H1 (cell line): ENCODE measurements at regions not wholly inside any gene's neighbourhood (a gene's known extent, or its start where the extent isn't known, plus 50 kb on each side); places are given as distances from the start of the nearest gene placed in this dataset.

Experiments used
- CHD2 ChIP-seq: IDR thresholded peaks from 2 replicates; pipeline ENCODE4 v1.6.1; 2012; ENCODE audit warnings: low read length, improper control_type of control experiment
- FOSL1 ChIP-seq: IDR thresholded peaks from 2 replicates; pipeline ENCODE4 v1.6.1; 2011; ENCODE audit warnings: mild to moderate bottlenecking, low read depth, low read length, moderate library complexity; ENCODE audit not compliant: insufficient read depth
- ZNF274 ChIP-seq: IDR thresholded peaks from 2 replicates; pipeline ENCODE4 v1.7.0; 2012; ENCODE audit warnings: low read length, borderline replicate concordance; ENCODE audit errors: extremely low read depth
- TF ChIP-seq, protein P1 (sequence below): fragments of 300-600 bp; sonication (generic); IDR thresholded peaks from 2 replicates; pipeline ENCODE4 v1.7.1; 2012; ENCODE audit warnings: low read length, moderate library complexity, mild to moderate bottlenecking, inconsistent platforms; ENCODE audit not compliant: insufficient replicate concordance

- TF ChIP-seq, protein P1, sequence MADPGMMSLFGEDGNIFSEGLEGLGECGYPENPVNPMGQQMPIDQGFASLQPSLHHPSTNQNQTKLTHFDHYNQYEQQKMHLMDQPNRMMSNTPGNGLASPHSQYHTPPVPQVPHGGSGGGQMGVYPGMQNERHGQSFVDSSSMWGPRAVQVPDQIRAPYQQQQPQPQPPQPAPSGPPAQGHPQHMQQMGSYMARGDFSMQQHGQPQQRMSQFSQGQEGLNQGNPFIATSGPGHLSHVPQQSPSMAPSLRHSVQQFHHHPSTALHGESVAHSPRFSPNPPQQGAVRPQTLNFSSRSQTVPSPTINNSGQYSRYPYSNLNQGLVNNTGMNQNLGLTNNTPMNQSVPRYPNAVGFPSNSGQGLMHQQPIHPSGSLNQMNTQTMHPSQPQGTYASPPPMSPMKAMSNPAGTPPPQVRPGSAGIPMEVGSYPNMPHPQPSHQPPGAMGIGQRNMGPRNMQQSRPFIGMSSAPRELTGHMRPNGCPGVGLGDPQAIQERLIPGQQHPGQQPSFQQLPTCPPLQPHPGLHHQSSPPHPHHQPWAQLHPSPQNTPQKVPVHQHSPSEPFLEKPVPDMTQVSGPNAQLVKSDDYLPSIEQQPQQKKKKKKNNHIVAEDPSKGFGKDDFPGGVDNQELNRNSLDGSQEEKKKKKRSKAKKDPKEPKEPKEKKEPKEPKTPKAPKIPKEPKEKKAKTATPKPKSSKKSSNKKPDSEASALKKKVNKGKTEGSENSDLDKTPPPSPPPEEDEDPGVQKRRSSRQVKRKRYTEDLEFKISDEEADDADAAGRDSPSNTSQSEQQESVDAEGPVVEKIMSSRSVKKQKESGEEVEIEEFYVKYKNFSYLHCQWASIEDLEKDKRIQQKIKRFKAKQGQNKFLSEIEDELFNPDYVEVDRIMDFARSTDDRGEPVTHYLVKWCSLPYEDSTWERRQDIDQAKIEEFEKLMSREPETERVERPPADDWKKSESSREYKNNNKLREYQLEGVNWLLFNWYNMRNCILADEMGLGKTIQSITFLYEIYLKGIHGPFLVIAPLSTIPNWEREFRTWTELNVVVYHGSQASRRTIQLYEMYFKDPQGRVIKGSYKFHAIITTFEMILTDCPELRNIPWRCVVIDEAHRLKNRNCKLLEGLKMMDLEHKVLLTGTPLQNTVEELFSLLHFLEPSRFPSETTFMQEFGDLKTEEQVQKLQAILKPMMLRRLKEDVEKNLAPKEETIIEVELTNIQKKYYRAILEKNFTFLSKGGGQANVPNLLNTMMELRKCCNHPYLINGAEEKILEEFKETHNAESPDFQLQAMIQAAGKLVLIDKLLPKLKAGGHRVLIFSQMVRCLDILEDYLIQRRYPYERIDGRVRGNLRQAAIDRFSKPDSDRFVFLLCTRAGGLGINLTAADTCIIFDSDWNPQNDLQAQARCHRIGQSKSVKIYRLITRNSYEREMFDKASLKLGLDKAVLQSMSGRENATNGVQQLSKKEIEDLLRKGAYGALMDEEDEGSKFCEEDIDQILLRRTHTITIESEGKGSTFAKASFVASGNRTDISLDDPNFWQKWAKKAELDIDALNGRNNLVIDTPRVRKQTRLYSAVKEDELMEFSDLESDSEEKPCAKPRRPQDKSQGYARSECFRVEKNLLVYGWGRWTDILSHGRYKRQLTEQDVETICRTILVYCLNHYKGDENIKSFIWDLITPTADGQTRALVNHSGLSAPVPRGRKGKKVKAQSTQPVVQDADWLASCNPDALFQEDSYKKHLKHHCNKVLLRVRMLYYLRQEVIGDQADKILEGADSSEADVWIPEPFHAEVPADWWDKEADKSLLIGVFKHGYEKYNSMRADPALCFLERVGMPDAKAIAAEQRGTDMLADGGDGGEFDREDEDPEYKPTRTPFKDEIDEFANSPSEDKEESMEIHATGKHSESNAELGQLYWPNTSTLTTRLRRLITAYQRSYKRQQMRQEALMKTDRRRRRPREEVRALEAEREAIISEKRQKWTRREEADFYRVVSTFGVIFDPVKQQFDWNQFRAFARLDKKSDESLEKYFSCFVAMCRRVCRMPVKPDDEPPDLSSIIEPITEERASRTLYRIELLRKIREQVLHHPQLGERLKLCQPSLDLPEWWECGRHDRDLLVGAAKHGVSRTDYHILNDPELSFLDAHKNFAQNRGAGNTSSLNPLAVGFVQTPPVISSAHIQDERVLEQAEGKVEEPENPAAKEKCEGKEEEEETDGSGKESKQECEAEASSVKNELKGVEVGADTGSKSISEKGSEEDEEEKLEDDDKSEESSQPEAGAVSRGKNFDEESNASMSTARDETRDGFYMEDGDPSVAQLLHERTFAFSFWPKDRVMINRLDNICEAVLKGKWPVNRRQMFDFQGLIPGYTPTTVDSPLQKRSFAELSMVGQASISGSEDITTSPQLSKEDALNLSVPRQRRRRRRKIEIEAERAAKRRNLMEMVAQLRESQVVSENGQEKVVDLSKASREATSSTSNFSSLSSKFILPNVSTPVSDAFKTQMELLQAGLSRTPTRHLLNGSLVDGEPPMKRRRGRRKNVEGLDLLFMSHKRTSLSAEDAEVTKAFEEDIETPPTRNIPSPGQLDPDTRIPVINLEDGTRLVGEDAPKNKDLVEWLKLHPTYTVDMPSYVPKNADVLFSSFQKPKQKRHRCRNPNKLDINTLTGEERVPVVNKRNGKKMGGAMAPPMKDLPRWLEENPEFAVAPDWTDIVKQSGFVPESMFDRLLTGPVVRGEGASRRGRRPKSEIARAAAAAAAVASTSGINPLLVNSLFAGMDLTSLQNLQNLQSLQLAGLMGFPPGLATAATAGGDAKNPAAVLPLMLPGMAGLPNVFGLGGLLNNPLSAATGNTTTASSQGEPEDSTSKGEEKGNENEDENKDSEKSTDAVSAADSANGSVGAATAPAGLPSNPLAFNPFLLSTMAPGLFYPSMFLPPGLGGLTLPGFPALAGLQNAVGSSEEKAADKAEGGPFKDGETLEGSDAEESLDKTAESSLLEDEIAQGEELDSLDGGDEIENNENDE: no peak
- TF ChIP-seq ZNF274 (no peak), CHD2 (no peak), FOSL1 (no peak)
Observed at GRCh38 chr1:5617546-5617945, 374.7 kb downstream of the NPHP4 start (continued).
